ENCODE measurements at regions not wholly inside any gene's neighbourhood (a gene's known extent, or its start where the extent isn't known, plus 50 kb on each side); places are given as distances from the start of the nearest gene placed in this dataset.
"Not testable (repeated sequence)": the region's sequence is repeated elsewhere in the genome, so short reads cannot be mapped to it uniquely, and the experiment has no call there.

GRCh38 chr16:47897105-47897504 lies 258.7 kb downstream of the ABCC12 start:
- not testable (repeated sequence) for TF ChIP-seq CTCF, POLR2A (IDR thresholded peaks at IDR 0.05)
